Pancreas (tissue), 10 donors: ENCODE measurements at regions not wholly inside any gene's neighbourhood (a gene's known extent, or its start where the extent isn't known, plus 50 kb on each side); places are given as distances from the start of the nearest gene placed in this dataset.

Source experiments
- ATAC-seq, 4 donors: fragments of 200-7000 bp; cut with Tn5 transposase; one replicate each; pipeline versions ENCODE4 v1.8.0 to v1.9.1; 2020; ENCODE audit warnings: mild to moderate bottlenecking in 4 of 4, moderate library complexity in 4 of 4
- DNase-seq, 6 donors: peaks; one replicate each; pipeline ENCODE4 v3.0.0-alpha.2; 2020
- FAIRE-seq: peaks from 2 replicates; lab custom pipeline; 2012; peaks lifted over from hg19 to GRCh38; lab: Jason Lieb, UNC
- H3K27ac ChIP-seq, 4 donors: fragments of 200-600 bp; sonication (generic); 1 replicate in 3 of 4; 2 replicates in 1 of 4; pipeline versions ENCODE4 v1.5.0 to v1.8.0; 2020
- H3K27me3 ChIP-seq, 4 donors: fragments of 200-600 bp; one replicate each; pipeline ENCODE4 v1.8.0; 2021
- H3K36me3 ChIP-seq, 3 donors: fragments of 200-600 bp; sonication (generic) in 1 of 3; one replicate each; pipeline versions ENCODE4 v1.5.0 to v1.8.0; 2020 to 2021
- H3K4me1 ChIP-seq, 3 donors: fragments of 200-600 bp; one replicate each; pipeline ENCODE4 v1.8.0; 2021
- H3K4me3 ChIP-seq, 4 donors: fragments of 200-600 bp; sonication (generic) in 2 of 4; one replicate each; pipeline versions ENCODE4 v1.5.0 to v1.8.0; 2020 to 2021
- H3K9me3 ChIP-seq, 4 donors: fragments of 200-600 bp; one replicate each; pipeline ENCODE4 v1.8.0; 2021
- CTCF ChIP-seq, 4 donors: fragments of 200-600 bp; sonication (generic) in 3 of 4; IDR thresholded peaks; one replicate each; pipeline versions ENCODE4 v1.5.0 to v1.8.0; 2021; ENCODE audit warnings: antibody characterized with exemption in 4 of 4
- WGBS, 2 donors: extraction: QIAGEN DNeasy Blood & Tissue Kit; methylation state at CpG; one replicate each; pipeline ENCODE4 v1.1.7; 2013; 5-methylcytosine and 5-hydroxymethylcytosine counted together
- intact Hi-C, 3 donors: fragments of 100-400 bp; cut with DNase I; formaldehyde crosslinking; loops; one replicate each; pipeline versions ENCODE4 v1.11.1 to v1.14.2; 2022
- donor health status: healthy with polysubstance abuse.
- donor health status: DM: no; HTN: no; CAD: no; lungs with moderate emphysema.
- donor health status: DM: no; HTN: no; CAD: no.
- donor health status: control.
- donor health status: control.
- donor health status: Bipolar disorder and iron deficiency.
- donor health status: DM: yes; HTN: yes; CAD: no.
- donor health status: DM: no; HTN: no; CAD: no.
- donor health status: DM: no; HTN: no; CAD: no.
- donor health status: DM: yes; HTN: yes; CAD: no.

GRCh38 chr18:78169174-78169864, 810.3 kb upstream of the SALL3 start:
- FAIRE-seq, result no peak
- H3K27ac ChIP-seq, result no peak overlapping the region
- intact Hi-C loops, result no loop called here
- H3K4me1 ChIP-seq, result no peaks in the 10 kb centered on the region
- H3K27me3 ChIP-seq, result peaks cover 0 to 7% (median 0%) of the 10 kb centered on the region in 4 donors
- no peak overlapping the region for H3K4me3 ChIP-seq
- 41 to 46% methylated on average over 13 of the region's 13 CpGs for WGBS, 2 donors
- H3K9me3 ChIP-seq, result no peaks in the 10 kb centered on the region
- DNase-seq, result no peak
- H3K36me3 ChIP-seq, result no peaks in the 10 kb centered on the region
- no peak for ATAC-seq
- TF ChIP-seq CTCF (IDR thresholded peaks at IDR 0.05), result no peak

GRCh38 chr18:78171954-78172353, 807.7 kb upstream of the SALL3 start:
- no peaks in the 10 kb centered on the region for H3K4me1 ChIP-seq
- FAIRE-seq, result no peak
- 45 to 53% methylated on average over 6 of the region's 6 CpGs for WGBS, 2 donors
- ATAC-seq, result no peak
- H3K27me3 ChIP-seq, result no peaks in the 10 kb centered on the region
- no peaks in the 10 kb centered on the region for H3K9me3 ChIP-seq
- no peaks in the 10 kb centered on the region for H3K36me3 ChIP-seq
- no peak overlapping the region for H3K27ac ChIP-seq
- intact Hi-C loops, result no loop called here
- H3K4me3 ChIP-seq, result no peak overlapping the region
- TF ChIP-seq CTCF (IDR thresholded peaks at IDR 0.05), result no peak
- no peak for DNase-seq

- no peak overlapping the region for H3K27ac ChIP-seq
- H3K4me3 ChIP-seq, result no peak overlapping the region
- WGBS, 2 donors, result 71 to 76% methylated on average over 14 of the region's 14 CpGs
- DNase-seq (no peak), FAIRE-seq (no peak), ATAC-seq (no peak)
- no peaks in the 10 kb centered on the region for H3K9me3 ChIP-seq
- no peak for TF ChIP-seq CTCF (IDR thresholded peaks at IDR 0.05)
- no peaks in the 10 kb centered on the region for H3K4me1 ChIP-seq
- H3K36me3 ChIP-seq, result no peaks in the 10 kb centered on the region
- intact Hi-C loops, result no loop called here
- peaks cover 0 to 3% (median 0%) of the 10 kb centered on the region in 4 donors for H3K27me3 ChIP-seq
These were observed 804.9 kb upstream of the SALL3 start for GRCh38 chr18:78174737-78175136.

GRCh38 chr18:78178812-78179211, 800.8 kb upstream of the SALL3 start:
- Histone ChIP-seq H3K9me3 (peaks cover 0 to under 1% (median 0%) of the 10 kb centered on the region in 4 donors), H3K36me3 (no peaks in the 10 kb centered on the region), H3K4me3 (no peak overlapping the region), H3K27ac (no peak overlapping the region), H3K4me1 (no peaks in the 10 kb centered on the region), H3K27me3 (peaks cover 0 to 9% (median 0%) of the 10 kb centered on the region in 4 donors)
- no peak for TF ChIP-seq CTCF (IDR thresholded peaks at IDR 0.05)
- intact Hi-C loops, result no loop called here
- 43 to 58% methylated on average over 4 of the region's 4 CpGs for WGBS, 2 donors
- FAIRE-seq (no peak), DNase-seq (no peak), ATAC-seq (no peak)

- peaks cover 0 to 9% (median 0%) of the 10 kb centered on the region in 4 donors for H3K27me3 ChIP-seq
- FAIRE-seq (no peak), DNase-seq (no peak), ATAC-seq (no peak)
- no peaks in the 10 kb centered on the region for H3K4me1 ChIP-seq
- no peak for TF ChIP-seq CTCF (IDR thresholded peaks at IDR 0.05)
- intact Hi-C loops, result no loop called here
- H3K9me3 ChIP-seq, result peaks cover 0 to 7% (median under 1%) of the 10 kb centered on the region in 4 donors
- H3K36me3 ChIP-seq, result no peaks in the 10 kb centered on the region
- no peak overlapping the region for H3K4me3 ChIP-seq
- H3K27ac ChIP-seq, result no peak overlapping the region
- 62 to 68% methylated on average over 12 of the region's 12 CpGs for WGBS, 2 donors
These were observed 798.9 kb upstream of the SALL3 start for GRCh38 chr18:78180741-78181140.
